ENCODE measurements at regions not wholly inside any gene's neighbourhood (a gene's known extent, or its start where the extent isn't known, plus 50 kb on each side); places are given as distances from the start of the nearest gene placed in this dataset.
"Not testable (repeated sequence)": the region's sequence is repeated elsewhere in the genome, so short reads cannot be mapped to it uniquely, and the experiment has no call there.

DNA sequence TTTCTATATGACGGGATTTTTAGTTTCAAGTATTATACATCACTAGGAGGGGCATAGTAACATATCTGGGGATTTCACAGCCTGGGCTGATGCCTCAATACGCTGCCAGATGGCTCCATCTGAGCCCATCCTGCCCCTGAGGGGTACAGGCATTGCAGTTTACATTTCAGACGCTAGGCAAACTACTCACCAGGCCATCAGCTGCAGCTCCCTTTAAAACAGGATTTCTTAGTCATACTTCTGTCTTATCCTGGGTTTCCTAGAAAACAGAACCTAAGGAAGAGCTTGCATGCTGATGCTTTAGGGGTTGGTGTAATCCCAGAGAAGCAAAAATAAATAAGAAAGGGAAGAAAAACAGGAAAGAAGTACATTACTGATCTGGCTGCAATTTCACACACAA, 372.8 kb upstream of the PIK3R1 start:
- Histone ChIP-seq H3K14ac (ENCODE audit: insufficient read depth, low read length) (no peak overlapping the region), H4K91ac (ENCODE audit: insufficient read length, low read depth, low read length) (no peak overlapping the region), H2AFZ (ENCODE audit: low read length) (no peak overlapping the region), H4K8ac (replicated peaks; ENCODE audit: insufficient read length, low read depth, low read length) (no peak overlapping the region), H3K27me3 (ENCODE audit: insufficient read depth, low read length) (no peaks in the 10 kb centered on the region), H3K23ac (ENCODE audit: insufficient read length, low read depth, low read length) (no peak overlapping the region), H2BK120ac (ENCODE audit: low read depth, low read length, poor library complexity, severe bottlenecking) (no peak overlapping the region), H3K23me2 (ENCODE audit: insufficient read length, low read depth, low read length, poor library complexity, severe bottlenecking) (no peaks in the 10 kb centered on the region), H3K18ac (ENCODE audit: insufficient read length, low read depth, low read length) (no peak overlapping the region), H2BK15ac (ENCODE audit: low read depth, low read length) (no peak overlapping the region), H3K4me2 (ENCODE audit: insufficient read depth, insufficient read length, low read length) (no peak overlapping the region), H2BK20ac (ENCODE audit: low read depth, low read length, poor library complexity, severe bottlenecking) (no peak overlapping the region), H3K4me1 (ENCODE audit: insufficient read depth, low read length) (peaks cover 8% of the 10 kb centered on the region; the same call in 1 of the 2 replicates), H3K27ac (ENCODE audit: insufficient read length, low read depth, low read length) (no peak overlapping the region), H3K79me2 (ENCODE audit: insufficient read depth, low read length) (no peaks in the 10 kb centered on the region), H3T11ph (ENCODE audit: low read length) (no peak overlapping the region), H4K20me1 (ENCODE audit: control insufficient read depth, insufficient read depth, insufficient read length) (no peaks in the 10 kb centered on the region), H3K4ac (ENCODE audit: low read depth, low read length) (no peak overlapping the region), H2AK5ac (ENCODE audit: insufficient read length, low read length) (no peak overlapping the region), H2BK5ac (ENCODE audit: insufficient read length, low read length) (no peak overlapping the region), H3K9ac (ENCODE audit: extremely low read depth, insufficient read length, low read length) (no peak overlapping the region), H3K79me1 (ENCODE audit: insufficient read depth, low read depth, low read length, poor library complexity, severe bottlenecking) (no peaks in the 10 kb centered on the region), H3K9me3 (ENCODE audit: control insufficient read depth, low read depth, low read length) (no peaks in the 10 kb centered on the region), H4K5ac (ENCODE audit: insufficient read length, low read depth, low read length) (no peak overlapping the region), H3K56ac (ENCODE audit: insufficient read length, low read depth, low read length) (no peak overlapping the region), H2BK12ac (ENCODE audit: insufficient read length, low read depth, low read length) (no peak overlapping the region)
- Mint-ChIP-seq H3K4me1 (peaks cover 18 to 23% of the 10 kb centered on the region in 2 experiments), H3K4me3 (no peak overlapping the region), H3K9me3 (no peaks in the 10 kb centered on the region), H3K27me3 (ENCODE audit: low read depth) (no peaks in the 10 kb centered on the region), H3K27ac (no peak overlapping the region; a peak in 1 of 7 replicates), H3K36me3 (ENCODE audit: insufficient read depth in 1 of 3, low read depth in 3 of 3) (no peaks in the 10 kb centered on the region)
- peak; percentile 55 for DNase-seq
- TF ChIP-seq, protein P1, sequence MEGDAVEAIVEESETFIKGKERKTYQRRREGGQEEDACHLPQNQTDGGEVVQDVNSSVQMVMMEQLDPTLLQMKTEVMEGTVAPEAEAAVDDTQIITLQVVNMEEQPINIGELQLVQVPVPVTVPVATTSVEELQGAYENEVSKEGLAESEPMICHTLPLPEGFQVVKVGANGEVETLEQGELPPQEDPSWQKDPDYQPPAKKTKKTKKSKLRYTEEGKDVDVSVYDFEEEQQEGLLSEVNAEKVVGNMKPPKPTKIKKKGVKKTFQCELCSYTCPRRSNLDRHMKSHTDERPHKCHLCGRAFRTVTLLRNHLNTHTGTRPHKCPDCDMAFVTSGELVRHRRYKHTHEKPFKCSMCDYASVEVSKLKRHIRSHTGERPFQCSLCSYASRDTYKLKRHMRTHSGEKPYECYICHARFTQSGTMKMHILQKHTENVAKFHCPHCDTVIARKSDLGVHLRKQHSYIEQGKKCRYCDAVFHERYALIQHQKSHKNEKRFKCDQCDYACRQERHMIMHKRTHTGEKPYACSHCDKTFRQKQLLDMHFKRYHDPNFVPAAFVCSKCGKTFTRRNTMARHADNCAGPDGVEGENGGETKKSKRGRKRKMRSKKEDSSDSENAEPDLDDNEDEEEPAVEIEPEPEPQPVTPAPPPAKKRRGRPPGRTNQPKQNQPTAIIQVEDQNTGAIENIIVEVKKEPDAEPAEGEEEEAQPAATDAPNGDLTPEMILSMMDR (conservative IDR thresholded peaks at IDR 0.05) = peak; percentile 61
- WGBS (ENCODE audit: extremely low coverage, insufficient read length, low lambda C conversion rate) = no CpG with 5 or more reads among the region's 3 CpGs

DNA sequence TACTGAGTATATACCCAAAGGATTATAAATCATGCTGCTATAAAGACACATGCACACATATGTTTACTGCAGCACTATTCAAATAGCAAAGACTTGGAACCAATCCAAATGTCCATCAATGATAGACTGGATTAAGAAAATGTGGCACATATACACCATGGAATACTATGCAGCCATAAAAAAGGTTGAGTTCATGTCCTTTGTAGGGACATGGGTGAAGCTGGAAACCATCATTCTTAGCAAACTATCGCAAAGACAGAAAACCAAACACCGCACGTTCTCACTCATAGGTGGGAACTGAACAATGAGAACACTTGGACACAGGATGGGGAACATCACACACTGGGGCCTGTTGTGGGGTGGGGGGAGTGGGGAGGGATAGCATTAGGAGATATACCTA, 378.3 kb upstream of the PIK3R1 start:
- not testable (repeated sequence) for H3K4me1 Mint-ChIP-seq; H3K9ac ChIP-seq (ENCODE audit: extremely low read depth, insufficient read length, low read length); H3K4me3 Mint-ChIP-seq; H3T11ph ChIP-seq (ENCODE audit: low read length); H3K18ac ChIP-seq (ENCODE audit: insufficient read length, low read depth, low read length); H3K56ac ChIP-seq (ENCODE audit: insufficient read length, low read depth, low read length); DNase-seq; H3K27me3 Mint-ChIP-seq (ENCODE audit: low read depth); H3K27me3 ChIP-seq (ENCODE audit: insufficient read depth, low read length); H3K27ac Mint-ChIP-seq; H3K79me1 ChIP-seq (ENCODE audit: insufficient read depth, low read depth, low read length, poor library complexity, severe bottlenecking); H2BK15ac ChIP-seq (ENCODE audit: low read depth, low read length); H2AFZ ChIP-seq (ENCODE audit: low read length); H2BK12ac ChIP-seq (ENCODE audit: insufficient read length, low read depth, low read length); H2BK20ac ChIP-seq (ENCODE audit: low read depth, low read length, poor library complexity, severe bottlenecking); H4K91ac ChIP-seq (ENCODE audit: insufficient read length, low read depth, low read length); H3K23ac ChIP-seq (ENCODE audit: insufficient read length, low read depth, low read length); H3K9me3 ChIP-seq (ENCODE audit: control insufficient read depth, low read depth, low read length); H3K4ac ChIP-seq (ENCODE audit: low read depth, low read length); H3K79me2 ChIP-seq (ENCODE audit: insufficient read depth, low read length); H4K8ac ChIP-seq (replicated peaks; ENCODE audit: insufficient read length, low read depth, low read length); H3K23me2 ChIP-seq (ENCODE audit: insufficient read length, low read depth, low read length, poor library complexity, severe bottlenecking); H3K4me2 ChIP-seq (ENCODE audit: insufficient read depth, insufficient read length, low read length); H2BK5ac ChIP-seq (ENCODE audit: insufficient read length, low read length); H2AK5ac ChIP-seq (ENCODE audit: insufficient read length, low read length); H3K4me1 ChIP-seq (ENCODE audit: insufficient read depth, low read length); H4K20me1 ChIP-seq (ENCODE audit: control insufficient read depth, insufficient read depth, insufficient read length); H3K14ac ChIP-seq (ENCODE audit: insufficient read depth, low read length); H3K36me3 Mint-ChIP-seq (ENCODE audit: insufficient read depth in 1 of 3, low read depth in 3 of 3); H3K9me3 Mint-ChIP-seq; H2BK120ac ChIP-seq (ENCODE audit: low read depth, low read length, poor library complexity, severe bottlenecking); H3K27ac ChIP-seq (ENCODE audit: insufficient read length, low read depth, low read length); H4K5ac ChIP-seq (ENCODE audit: insufficient read length, low read depth, low read length)
- whole genome bisulfite sequencing (ENCODE audit: extremely low coverage, insufficient read length, low lambda C conversion rate) = no CpG with 5 or more reads among the region's 3 CpGs
